ENCODE measurements at regions not wholly inside any gene's neighbourhood (a gene's known extent, or its start where the extent isn't known, plus 50 kb on each side); places are given as distances from the start of the nearest gene placed in this dataset.
"Not testable (repeated sequence)": the region's sequence is repeated elsewhere in the genome, so short reads cannot be mapped to it uniquely, and the experiment has no call there.

DNA sequence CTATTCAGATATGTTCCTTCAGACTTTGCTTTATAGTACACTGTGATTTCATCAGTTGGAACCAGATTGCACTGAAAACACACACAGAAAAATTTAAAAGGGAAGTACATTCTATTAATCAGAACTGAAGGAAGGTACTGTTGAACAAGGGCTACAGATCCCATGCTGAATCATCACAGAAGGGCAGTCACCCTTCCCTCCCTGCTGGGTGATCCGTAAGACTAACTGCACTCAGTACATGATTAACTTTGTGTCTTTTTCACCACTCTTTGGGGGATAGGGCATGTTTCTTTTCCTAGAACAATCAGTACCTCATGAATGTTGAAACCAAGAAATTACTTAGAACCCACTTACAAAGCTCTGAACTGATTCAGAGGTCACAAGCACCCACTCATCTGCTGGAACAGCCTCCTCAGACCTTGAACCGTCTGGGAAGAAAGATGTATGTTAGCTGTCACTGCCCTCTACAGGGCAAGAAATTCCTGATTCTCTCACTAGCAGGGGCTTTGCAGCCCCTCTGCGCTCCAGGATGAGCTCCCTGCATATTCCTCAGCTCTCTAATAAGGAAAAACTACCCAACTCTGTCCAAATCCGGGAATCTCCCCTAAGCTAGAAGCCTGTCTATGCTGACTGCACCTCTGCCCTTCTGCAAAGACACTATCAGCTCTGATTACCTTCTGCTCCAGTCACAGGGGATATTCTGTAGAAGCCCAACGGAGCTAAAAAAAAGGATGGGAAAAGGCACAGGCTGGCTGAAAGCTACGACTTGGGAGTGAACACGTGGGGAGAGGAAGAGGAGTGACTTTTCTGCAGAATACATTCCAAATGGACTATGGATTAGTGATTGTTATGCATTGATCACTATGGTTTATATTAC lies 51.0 kb downstream of the IARS1 start:
- Mint-ChIP-seq H3K27me3 (ENCODE audit: insufficient read depth) (no peaks in the 10 kb centered on the region), H3K36me3 (ENCODE audit: low read depth) (peaks cover 77% of the 10 kb centered on the region), H3K27ac (no peak overlapping the region), H3K4me3 (no peak overlapping the region), H3K4me1 (ENCODE audit: low read depth) (peaks cover 5% of the 10 kb centered on the region), H3K9me3 (no peaks in the 10 kb centered on the region)
- intact Hi-C loops (cut with micrococcal nuclease), result no loop called here
- DNase-seq (ENCODE audit: low spot score), result no peak

DNA sequence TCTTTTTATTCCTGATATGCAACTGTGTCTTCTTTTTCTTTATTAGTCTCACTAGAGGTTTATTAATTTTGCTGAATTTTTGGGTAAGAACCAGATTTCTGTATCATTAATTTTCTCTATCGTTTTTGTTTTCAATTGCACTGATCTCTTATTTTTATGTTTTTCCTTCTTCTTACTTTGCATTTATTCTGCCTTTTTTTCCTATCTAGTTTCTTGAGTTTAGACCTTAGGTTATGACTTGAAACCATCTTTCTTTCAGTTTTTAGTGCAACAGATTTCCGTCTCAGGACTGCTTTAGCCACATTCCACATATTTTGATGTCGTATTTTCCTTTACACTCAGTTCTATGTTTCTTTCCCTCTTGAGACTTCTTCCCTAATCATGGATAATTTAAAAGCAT lies 56.6 kb downstream of the IARS1 start:
- no peak for DNase-seq (ENCODE audit: low spot score)
- H3K27ac Mint-ChIP-seq, result no peak overlapping the region
- intact Hi-C loops (cut with micrococcal nuclease), result loop anchor here (5.0 to 10.0 kb wide), 2 partner anchors 55 to 102 kb away; partner anchors contain the start of gene IARS1

DNA sequence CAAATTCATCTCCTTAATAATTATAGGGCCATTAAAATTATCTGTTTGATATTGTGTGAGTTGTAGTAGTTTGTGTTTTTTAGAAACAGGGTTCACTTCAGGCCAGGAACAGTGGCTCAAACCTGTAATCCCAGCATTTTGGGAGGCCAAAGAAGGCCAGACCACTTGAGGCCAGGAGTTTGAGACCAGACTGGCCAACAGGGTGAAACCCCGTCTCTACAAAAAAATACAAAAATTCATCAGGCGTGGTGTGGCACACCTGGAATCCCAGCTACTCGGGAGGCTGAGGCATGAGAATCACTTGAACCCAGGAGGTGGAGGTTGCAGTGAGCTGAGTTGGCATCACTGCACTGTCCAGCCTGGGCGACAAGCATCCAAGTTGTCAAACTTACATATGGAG lies 57.0 kb downstream of the IARS1 start:
- no peak overlapping the region for H3K4me3 Mint-ChIP-seq
- H3K27me3 Mint-ChIP-seq (ENCODE audit: insufficient read depth), result no peaks in the 10 kb centered on the region
- no peaks in the 10 kb centered on the region for H3K4me1 Mint-ChIP-seq (ENCODE audit: low read depth)
- DNase-seq (ENCODE audit: low spot score), result no peak
- peaks cover 48% of the 10 kb centered on the region for H3K36me3 Mint-ChIP-seq (ENCODE audit: low read depth)
- no peaks in the 10 kb centered on the region for H3K9me3 Mint-ChIP-seq
- intact Hi-C loops (cut with micrococcal nuclease), result loop anchor here (5.0 to 10.0 kb wide), 2 partner anchors 56 to 102 kb away; partner anchors contain the start of gene IARS1
- no peak overlapping the region for H3K27ac Mint-ChIP-seq

More for the DNA sequence above, 56.6 kb downstream of the IARS1 start:
- Mint-ChIP-seq H3K36me3 (ENCODE audit: low read depth) (peaks cover 53% of the 10 kb centered on the region), H3K27me3 (ENCODE audit: insufficient read depth) (no peaks in the 10 kb centered on the region), H3K4me3 (no peak overlapping the region), H3K4me1 (ENCODE audit: low read depth) (no peaks in the 10 kb centered on the region), H3K9me3 (no peaks in the 10 kb centered on the region)

DNA sequence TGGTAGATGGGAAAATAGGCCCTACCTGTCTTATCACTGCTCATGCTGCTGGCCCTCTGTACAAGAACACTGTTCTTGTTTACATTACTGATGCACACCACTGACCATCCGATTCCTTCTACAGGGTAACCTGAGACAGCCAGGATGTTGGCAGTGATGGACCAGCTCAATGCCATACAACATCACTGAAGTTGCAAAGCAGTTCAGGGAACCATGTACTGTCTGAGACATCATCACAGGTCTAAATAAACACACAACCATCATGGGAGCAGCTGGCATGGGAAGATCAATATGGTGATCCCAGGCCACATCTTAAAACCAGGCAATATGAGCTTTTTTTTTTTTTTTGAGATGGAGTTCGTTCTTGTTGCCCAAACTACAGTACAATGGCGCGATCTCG lies 59.0 kb downstream of the IARS1 start:
- no peak for DNase-seq (ENCODE audit: low spot score)
- Mint-ChIP-seq H3K4me3 (no peak overlapping the region), H3K9me3 (no peaks in the 10 kb centered on the region), H3K27me3 (ENCODE audit: insufficient read depth) (no peaks in the 10 kb centered on the region), H3K36me3 (ENCODE audit: low read depth) (peaks cover 39% of the 10 kb centered on the region), H3K4me1 (ENCODE audit: low read depth) (no peaks in the 10 kb centered on the region), H3K27ac (no peak overlapping the region)
- intact Hi-C loops (cut with micrococcal nuclease), result loop anchor here (10.0 kb wide), 1 partner anchor 100 kb away; no protein-coding TSS in a partner anchor

DNA sequence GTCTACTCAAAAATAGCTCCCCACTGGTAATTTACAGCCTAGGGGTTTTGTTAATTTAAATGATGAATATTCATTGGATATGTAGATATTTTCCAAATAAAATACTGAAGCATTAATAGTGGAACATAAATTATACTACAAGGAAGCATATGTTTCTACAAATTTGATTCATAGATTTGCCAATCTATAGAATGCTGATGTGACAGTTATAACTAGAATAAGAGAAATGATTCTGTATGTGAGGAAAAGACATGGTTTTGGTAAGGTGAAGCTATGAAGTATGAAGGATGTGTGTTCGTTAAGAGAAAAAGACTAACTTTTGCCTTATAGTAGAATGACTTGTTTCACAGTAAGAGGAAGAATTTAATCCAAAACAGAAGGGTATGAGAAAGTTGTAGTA lies 61.3 kb downstream of the IARS1 start:
- H3K4me3 Mint-ChIP-seq, result no peak overlapping the region
- H3K9me3 Mint-ChIP-seq, result no peaks in the 10 kb centered on the region
- H3K27me3 Mint-ChIP-seq (ENCODE audit: insufficient read depth), result no peaks in the 10 kb centered on the region
- H3K4me1 Mint-ChIP-seq (ENCODE audit: low read depth), result no peaks in the 10 kb centered on the region
- no peak overlapping the region for H3K27ac Mint-ChIP-seq
- H3K36me3 Mint-ChIP-seq (ENCODE audit: low read depth), result peaks cover 32% of the 10 kb centered on the region
- intact Hi-C loops (cut with micrococcal nuclease), result loop anchor here (10.0 kb wide), 1 partner anchor 97 kb away; no protein-coding TSS in a partner anchor
- DNase-seq (ENCODE audit: low spot score), result no peak

DNA sequence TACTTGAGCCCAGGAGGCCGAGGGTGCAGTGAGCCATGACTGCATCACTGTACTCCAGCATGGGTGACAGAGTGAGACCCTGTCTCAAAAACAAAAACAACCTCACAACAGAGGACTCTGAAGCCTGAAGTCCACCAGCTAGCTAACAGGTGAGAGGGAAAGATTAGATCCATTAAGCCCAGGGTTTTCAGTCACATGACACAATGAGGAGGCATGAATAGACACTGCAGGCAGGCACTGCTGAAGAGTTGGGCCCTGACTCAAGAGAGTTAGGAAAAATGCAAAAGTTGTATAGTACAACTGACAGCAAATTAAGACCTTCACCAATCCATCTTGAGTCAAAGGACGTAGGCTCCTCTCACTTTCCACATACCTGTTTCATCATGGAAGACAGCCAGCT lies 64.9 kb downstream of the IARS1 start:
- Mint-ChIP-seq H3K36me3 (ENCODE audit: low read depth) (peaks cover 42% of the 10 kb centered on the region), H3K4me3 (no peak overlapping the region), H3K27me3 (ENCODE audit: insufficient read depth) (no peaks in the 10 kb centered on the region), H3K9me3 (no peaks in the 10 kb centered on the region), H3K27ac (no peak overlapping the region), H3K4me1 (ENCODE audit: low read depth) (no peaks in the 10 kb centered on the region)
- DNase-seq (ENCODE audit: low spot score), result no peak
- intact Hi-C loops (cut with micrococcal nuclease), result no loop called here

DNA sequence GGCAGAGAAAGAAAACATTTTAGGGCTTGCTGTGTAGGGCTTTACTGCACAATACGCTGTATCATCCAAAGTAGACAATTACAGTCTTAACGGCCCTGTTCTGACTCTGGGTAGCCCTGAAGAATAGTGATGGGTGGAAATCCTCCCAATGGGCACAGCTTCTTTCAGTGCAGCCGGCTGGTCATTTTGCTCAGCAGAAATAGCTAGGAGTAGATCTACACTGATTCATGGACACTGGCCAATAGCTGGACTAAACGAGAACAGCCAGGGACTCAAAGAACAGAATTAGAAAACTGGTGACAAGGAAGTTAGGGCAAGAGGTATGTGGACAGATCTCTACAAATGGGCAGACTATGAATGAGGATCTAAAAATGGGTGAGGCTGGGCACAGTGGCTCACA lies 69.3 kb downstream of the IARS1 start:
- Mint-ChIP-seq H3K36me3 (ENCODE audit: low read depth) (peaks cover 56% of the 10 kb centered on the region), H3K27ac (no peak overlapping the region), H3K9me3 (no peaks in the 10 kb centered on the region), H3K27me3 (ENCODE audit: insufficient read depth) (no peaks in the 10 kb centered on the region), H3K4me3 (no peak overlapping the region), H3K4me1 (ENCODE audit: low read depth) (no peaks in the 10 kb centered on the region)
- no peak for DNase-seq (ENCODE audit: low spot score)
- intact Hi-C loops (cut with micrococcal nuclease), result no loop called here

DNA sequence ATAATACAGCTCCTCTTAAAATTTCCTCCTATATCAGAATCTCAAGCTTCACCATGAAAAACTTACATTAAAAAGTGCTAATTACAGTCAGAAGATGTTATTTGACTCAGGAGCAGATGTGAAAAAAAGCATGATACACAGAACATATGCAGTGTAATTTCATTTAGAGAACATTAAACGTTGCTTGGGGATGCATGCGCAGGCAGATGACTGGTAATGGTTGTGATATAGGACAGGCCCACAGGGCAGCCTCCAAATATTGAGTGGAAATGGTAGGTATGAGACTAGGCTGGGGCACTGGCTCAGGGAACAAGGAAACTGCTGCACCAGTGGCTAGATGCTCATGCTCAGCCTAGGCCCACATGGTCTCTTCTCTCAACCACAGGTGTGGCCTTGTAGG lies 69.7 kb downstream of the IARS1 start:
- no peak overlapping the region for H3K4me3 Mint-ChIP-seq
- no peak overlapping the region for H3K27ac Mint-ChIP-seq
- peaks cover 57% of the 10 kb centered on the region for H3K36me3 Mint-ChIP-seq (ENCODE audit: low read depth)
- no peaks in the 10 kb centered on the region for H3K9me3 Mint-ChIP-seq
- no peak for DNase-seq (ENCODE audit: low spot score)
- no peaks in the 10 kb centered on the region for H3K4me1 Mint-ChIP-seq (ENCODE audit: low read depth)
- intact Hi-C loops (cut with micrococcal nuclease), result no loop called here
- H3K27me3 Mint-ChIP-seq (ENCODE audit: insufficient read depth), result no peaks in the 10 kb centered on the region

DNA sequence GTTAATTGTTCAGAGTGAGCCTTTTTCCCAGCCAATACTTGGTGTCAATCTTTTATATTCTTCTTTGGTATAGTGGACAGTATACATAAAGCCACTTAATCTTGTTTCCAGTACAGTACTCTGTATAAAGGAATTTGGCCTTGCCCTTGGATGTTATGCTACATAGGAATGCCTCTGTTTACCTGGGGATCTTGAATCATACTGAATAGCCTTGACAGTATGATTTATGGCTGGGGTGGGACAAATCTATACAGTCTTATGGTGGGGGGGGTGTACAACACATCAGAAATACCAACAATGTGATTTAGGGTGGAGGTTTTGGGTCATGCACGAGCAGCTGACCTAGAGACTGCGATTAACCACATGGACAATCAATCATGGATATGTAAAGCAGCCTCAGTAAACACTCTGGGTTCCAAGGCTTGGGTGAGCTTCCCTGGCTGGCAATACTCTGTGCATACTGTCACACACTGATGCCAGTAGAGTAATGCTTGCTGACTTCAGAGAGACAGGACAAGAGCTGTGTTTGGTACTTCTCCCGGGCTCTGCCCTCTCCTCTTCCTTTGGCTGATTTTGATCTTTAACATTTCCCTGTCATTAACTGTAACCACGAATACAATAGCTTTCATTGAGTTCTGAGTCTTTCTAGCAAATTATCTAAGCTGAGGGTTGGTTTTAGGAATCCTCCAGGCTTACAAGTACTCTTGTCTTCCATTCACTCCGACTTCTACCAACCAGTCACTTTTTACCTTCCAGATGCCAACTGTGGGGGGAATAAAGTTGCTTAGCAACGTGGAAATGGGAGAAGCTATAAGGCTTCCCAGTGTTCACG lies 84.6 kb downstream of the IARS1 start:
- Mint-ChIP-seq H3K36me3 (ENCODE audit: low read depth) (peaks cover 55% of the 10 kb centered on the region), H3K27me3 (ENCODE audit: insufficient read depth) (no peaks in the 10 kb centered on the region), H3K9me3 (no peaks in the 10 kb centered on the region), H3K27ac (no peak overlapping the region), H3K4me3 (no peak overlapping the region), H3K4me1 (ENCODE audit: low read depth) (no peaks in the 10 kb centered on the region)
- DNase-seq (ENCODE audit: low spot score), result no peak
- intact Hi-C loops (cut with micrococcal nuclease), result loop anchor here (5.0 kb wide), 1 partner anchor 67 kb away; no protein-coding TSS in a partner anchor

DNA sequence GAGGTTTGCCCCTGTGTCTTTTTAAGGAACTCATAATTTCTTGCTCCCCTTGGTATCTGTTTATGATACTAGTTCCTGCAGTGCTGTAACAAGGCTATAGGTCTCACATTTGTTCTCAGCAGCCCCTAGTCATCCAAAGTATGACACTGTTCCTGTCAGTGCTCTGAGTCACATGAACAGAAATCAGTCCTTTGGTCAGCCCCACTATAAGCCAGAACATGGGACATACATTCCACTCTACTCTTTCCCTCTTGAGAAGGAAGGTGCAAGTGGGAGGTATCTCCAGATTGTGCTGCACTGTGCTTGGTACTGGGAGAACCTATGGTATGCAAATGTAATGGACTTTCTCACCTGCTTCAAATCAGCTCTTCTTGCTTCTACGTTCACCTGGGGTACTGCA lies 87.0 kb downstream of the IARS1 start:
- intact Hi-C loops (cut with micrococcal nuclease), result loop anchor here (5.0 kb wide), 1 partner anchor 64 kb away; no protein-coding TSS in a partner anchor
- H3K27me3 Mint-ChIP-seq (ENCODE audit: insufficient read depth), result no peaks in the 10 kb centered on the region
- no peak overlapping the region for H3K27ac Mint-ChIP-seq

DNA sequence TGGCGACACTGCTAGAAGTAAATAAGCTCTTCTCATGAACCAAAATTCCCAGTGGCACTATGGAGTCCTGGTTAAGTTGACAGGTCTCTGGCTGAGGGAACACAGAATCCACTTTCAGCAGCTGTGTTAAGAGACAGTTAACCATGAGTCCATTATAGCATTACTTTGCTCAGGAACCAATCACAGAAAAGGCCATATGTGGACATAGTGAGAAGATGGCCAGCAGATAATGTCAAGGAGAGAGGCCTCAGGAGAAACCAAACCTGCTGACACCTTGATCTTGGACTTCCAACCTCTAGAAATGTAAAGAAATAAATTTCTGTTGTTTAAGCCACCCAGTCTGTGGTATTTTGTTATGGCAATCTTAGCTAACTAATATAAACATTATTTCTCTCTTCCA lies 88.7 kb upstream of the SPTLC1 start:
- H3K9me3 Mint-ChIP-seq; DNase-seq (ENCODE audit: low spot score); H3K27me3 Mint-ChIP-seq (ENCODE audit: insufficient read depth); intact Hi-C loops (cut with micrococcal nuclease); H3K4me1 Mint-ChIP-seq (ENCODE audit: low read depth); H3K27ac Mint-ChIP-seq; H3K4me3 Mint-ChIP-seq: not testable (repeated sequence)
- peaks cover 15% of the 10 kb centered on the region for H3K36me3 Mint-ChIP-seq (ENCODE audit: low read depth)

More for the DNA sequence above, 87.0 kb downstream of the IARS1 start:
- DNase-seq (ENCODE audit: low spot score), result no peak
- H3K4me1 Mint-ChIP-seq (ENCODE audit: low read depth), result no peaks in the 10 kb centered on the region
- H3K4me3 Mint-ChIP-seq, result no peak overlapping the region
- H3K36me3 Mint-ChIP-seq (ENCODE audit: low read depth), result peaks cover 40% of the 10 kb centered on the region
- H3K9me3 Mint-ChIP-seq, result no peaks in the 10 kb centered on the region

DNA sequence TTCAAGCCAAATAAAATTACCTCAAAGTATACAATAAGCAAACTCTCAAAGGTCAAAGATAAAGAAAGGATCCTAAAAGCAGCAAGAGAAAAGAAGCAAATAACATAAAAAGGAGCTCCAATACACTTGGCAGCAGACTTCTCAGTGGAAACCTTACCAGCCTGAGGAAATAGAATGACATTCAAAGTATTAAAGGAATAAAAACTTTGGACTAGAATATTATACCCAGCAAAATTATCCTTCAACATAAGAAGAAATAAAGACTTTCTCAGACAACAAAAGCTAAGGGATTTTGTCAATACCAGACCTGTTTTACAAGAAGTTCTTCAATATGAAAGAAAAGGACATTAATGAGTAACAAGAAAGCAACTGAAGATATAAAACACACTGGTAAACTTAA lies 83.0 kb upstream of the SPTLC1 start:
- H3K27ac Mint-ChIP-seq; H3K9me3 Mint-ChIP-seq; H3K4me1 Mint-ChIP-seq (ENCODE audit: low read depth); DNase-seq (ENCODE audit: low spot score); H3K36me3 Mint-ChIP-seq (ENCODE audit: low read depth); H3K27me3 Mint-ChIP-seq (ENCODE audit: insufficient read depth); H3K4me3 Mint-ChIP-seq; intact Hi-C loops (cut with micrococcal nuclease): not testable (repeated sequence)

DNA sequence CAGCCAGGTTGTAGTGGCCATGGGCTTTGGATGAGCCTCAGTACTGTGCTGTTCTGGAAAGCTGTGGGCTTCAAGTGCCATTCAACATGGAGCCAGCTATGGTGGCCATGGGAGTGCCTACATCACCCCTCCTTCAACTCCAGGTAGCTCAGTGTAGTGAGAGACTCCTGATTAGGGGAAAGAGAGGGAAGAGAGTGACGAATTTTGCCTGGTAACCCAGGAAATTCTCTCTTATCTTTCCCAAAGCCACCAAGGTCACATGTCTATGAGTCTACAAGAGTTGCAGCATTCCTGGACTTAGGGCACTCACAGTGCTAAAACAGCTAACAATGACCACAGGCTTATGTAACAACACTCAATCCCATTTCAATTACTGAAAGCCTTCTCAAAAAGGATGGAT lies 81.7 kb upstream of the SPTLC1 start:
- H3K4me1 Mint-ChIP-seq (ENCODE audit: low read depth), result no peaks in the 10 kb centered on the region
- DNase-seq (ENCODE audit: low spot score), result no peak
- H3K9me3 Mint-ChIP-seq, result peaks cover 9% of the 10 kb centered on the region
- H3K4me3 Mint-ChIP-seq, result no peak overlapping the region
- intact Hi-C loops (cut with micrococcal nuclease), result no loop called here
- H3K27me3 Mint-ChIP-seq (ENCODE audit: insufficient read depth), result peaks cover 4% of the 10 kb centered on the region
- H3K27ac Mint-ChIP-seq, result no peak overlapping the region
- H3K36me3 Mint-ChIP-seq (ENCODE audit: low read depth), result peaks cover 2% of the 10 kb centered on the region

Data from activated T-helper 1 cell treated with anti-CD3 and anti-CD28 coated beads, Interleukin-12 subunit alpha, Interleukin-12 subunit beta, Interleukin-2, Interleukin-4 antibody, amounts not matched to agents 30 ng/mL and 10 ng/mL and 1 ng/mL, durations not matched to agents 14 hours and 24 hours and 36 hours (primary cell).